ENCODE measurements at regions not wholly inside any gene's neighbourhood (a gene's known extent, or its start where the extent isn't known, plus 50 kb on each side); places are given as distances from the start of the nearest gene placed in this dataset.

- H3K36me3 Mint-ChIP-seq: no peaks in the 10 kb centered on the region
- no peak overlapping the region for H3K4me3 Mint-ChIP-seq
- H3K4me1 Mint-ChIP-seq: no peaks in the 10 kb centered on the region
- H3K27me3 Mint-ChIP-seq: peaks cover 6% of the 10 kb centered on the region
- no peak overlapping the region for H3K27ac Mint-ChIP-seq
- no peaks in the 10 kb centered on the region for H3K9me3 Mint-ChIP-seq
Measured at GRCh38 chr13:46961719-46962118, 64.9 kb upstream of the HTR2A start.

GRCh38 chr13:46953941-46954340 is 57.1 kb upstream of the HTR2A start:
- Mint-ChIP-seq H3K36me3 (no peaks in the 10 kb centered on the region), H3K27ac (no peak overlapping the region), H3K4me3 (no peak overlapping the region), H3K27me3 (peaks cover 6% of the 10 kb centered on the region), H3K9me3 (no peaks in the 10 kb centered on the region), H3K4me1 (no peaks in the 10 kb centered on the region)

GRCh38 chr13:46953331-46953730 is 56.5 kb upstream of the HTR2A start:
- Mint-ChIP-seq H3K27me3 (peaks cover 6% of the 10 kb centered on the region), H3K4me1 (no peaks in the 10 kb centered on the region), H3K36me3 (no peaks in the 10 kb centered on the region), H3K9me3 (no peaks in the 10 kb centered on the region), H3K27ac (no peak overlapping the region), H3K4me3 (no peak overlapping the region)

GRCh38 chr13:46951516-46951915 is 54.7 kb upstream of the HTR2A start:
- no peak overlapping the region for H3K4me3 Mint-ChIP-seq

GRCh38 chr13:46949211-46949610 is 52.4 kb upstream of the HTR2A start:
- Mint-ChIP-seq H3K4me3 (no peak overlapping the region), H3K4me1 (no peaks in the 10 kb centered on the region), H3K9me3 (peaks cover 8% of the 10 kb centered on the region), H3K27ac (no peak overlapping the region), H3K27me3 (no peaks in the 10 kb centered on the region), H3K36me3 (peaks cover 2% of the 10 kb centered on the region)

More at GRCh38 chr13:46951516-46951915, 54.7 kb upstream of the HTR2A start:
- Mint-ChIP-seq H3K27ac (no peak overlapping the region), H3K4me1 (no peaks in the 10 kb centered on the region), H3K27me3 (no peaks in the 10 kb centered on the region), H3K9me3 (no peaks in the 10 kb centered on the region), H3K36me3 (no peaks in the 10 kb centered on the region)

- Mint-ChIP-seq H3K27me3 (no peaks in the 10 kb centered on the region), H3K36me3 (peaks cover 2% of the 10 kb centered on the region), H3K9me3 (peaks cover 8% of the 10 kb centered on the region), H3K27ac (no peak overlapping the region), H3K4me1 (no peaks in the 10 kb centered on the region), H3K4me3 (no peak overlapping the region)
Measured at GRCh38 chr13:46948338-46948737, 51.5 kb upstream of the HTR2A start.

- no peaks in the 10 kb centered on the region for H3K4me1 Mint-ChIP-seq
- peaks cover 8% of the 10 kb centered on the region for H3K9me3 Mint-ChIP-seq
- H3K27me3 Mint-ChIP-seq: peaks cover 2% of the 10 kb centered on the region
- no peak overlapping the region for H3K4me3 Mint-ChIP-seq
- no peak overlapping the region for H3K27ac Mint-ChIP-seq
- peaks cover 2% of the 10 kb centered on the region for H3K36me3 Mint-ChIP-seq
Measured at GRCh38 chr13:46947425-46948191, 50.8 kb upstream of the HTR2A start.
